ENCODE measurements at regions not wholly inside any gene's neighbourhood (a gene's known extent, or its start where the extent isn't known, plus 50 kb on each side); places are given as distances from the start of the nearest gene placed in this dataset.

DNA sequence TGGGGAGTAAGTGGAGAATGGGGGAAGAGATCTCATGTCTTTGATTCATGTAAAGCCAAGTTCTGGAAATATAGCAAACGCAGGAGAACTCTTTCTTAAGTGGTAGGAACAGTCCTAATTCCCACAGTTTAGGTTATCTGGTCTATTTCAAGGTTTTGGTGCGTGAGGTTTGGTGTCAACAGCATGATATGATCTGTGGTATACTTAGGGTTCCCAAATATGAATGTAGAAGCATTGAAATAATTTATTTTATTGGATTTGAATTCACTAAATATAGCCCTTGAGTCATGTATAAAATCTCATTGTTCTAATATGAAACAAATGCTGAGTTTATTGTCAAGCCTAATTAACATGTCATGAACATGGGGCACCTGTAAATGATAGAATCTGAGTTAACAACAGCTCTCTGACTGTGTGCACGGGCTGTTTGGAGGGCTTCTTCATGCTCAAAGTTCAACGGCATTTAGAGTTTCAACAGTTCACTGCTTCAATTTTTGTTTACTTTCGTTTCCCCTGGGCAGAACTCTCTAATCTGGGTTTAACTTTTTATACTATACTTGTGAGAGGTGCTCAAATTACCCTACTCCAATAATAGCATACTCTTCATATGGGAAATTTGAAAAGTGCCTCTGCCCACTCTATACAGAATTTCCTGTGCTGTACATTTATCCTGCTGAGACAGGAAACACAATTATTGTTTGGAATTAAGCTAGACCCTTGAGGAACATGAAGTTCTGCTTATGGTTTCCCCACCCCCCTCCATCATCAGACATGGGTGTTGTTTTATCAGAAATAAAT, 236.3 kb upstream of the ZNF217 start:
- H2AFZ ChIP-seq: peak overlapping the region; percentile 29; the same call in 1 of the 2 replicates
- no peaks in the 10 kb centered on the region for H3K36me3 ChIP-seq (ENCODE audit: low read depth)
- no peaks in the 10 kb centered on the region for H3K79me2 ChIP-seq (ENCODE audit: low read depth)
- H3K4me3 ChIP-seq: peak overlapping the region; percentile 47
- peak; percentile 7 to 70 for DNase-seq
- H4K20me1 ChIP-seq (ENCODE audit: insufficient read depth): no peaks in the 10 kb centered on the region
- no peaks in the 10 kb centered on the region for H3K27me3 ChIP-seq (ENCODE audit: insufficient read depth, low read depth)
- peak overlapping the region; percentile 100 for H3K27ac ChIP-seq
- H3F3A ChIP-seq (ENCODE audit: insufficient read depth, low read depth): peaks cover 44% of the 10 kb centered on the region
- ChIA-PET CTCF (interaction anchor here (0.6 to 0.7 kb wide), 2 partner anchors 56 to 85 kb away, joined by 3 to 6 read pairs; no protein-coding TSS in a partner anchor), POLR2A (ENCODE audit: unreplicated experiment) (interaction anchor here (0.6 to 0.7 kb wide), 5 partner anchors 55 to 797 kb away, joined by 3 to 30 read pairs (median 6); no protein-coding TSS in a partner anchor)
- intact Hi-C loops (cut with micrococcal nuclease; ENCODE audit: unreplicated experiment): loop anchor here (1.0 to 2.0 kb wide), 8 partner anchors 44 to 251 kb away; no protein-coding TSS in a partner anchor
- H3K4me1 ChIP-seq (replicated peaks; ENCODE audit: insufficient read depth): peaks cover 61% of the 10 kb centered on the region
- H3K9me3 ChIP-seq (ENCODE audit: insufficient read depth, low read depth): peaks cover 7% of the 10 kb centered on the region; the same call in 1 of the 2 replicates
- no peak for TF ChIP-seq EZH2 (IDR thresholded peaks at IDR 0.05; ENCODE audit: low read depth)
- TF ChIP-seq, protein P1, sequence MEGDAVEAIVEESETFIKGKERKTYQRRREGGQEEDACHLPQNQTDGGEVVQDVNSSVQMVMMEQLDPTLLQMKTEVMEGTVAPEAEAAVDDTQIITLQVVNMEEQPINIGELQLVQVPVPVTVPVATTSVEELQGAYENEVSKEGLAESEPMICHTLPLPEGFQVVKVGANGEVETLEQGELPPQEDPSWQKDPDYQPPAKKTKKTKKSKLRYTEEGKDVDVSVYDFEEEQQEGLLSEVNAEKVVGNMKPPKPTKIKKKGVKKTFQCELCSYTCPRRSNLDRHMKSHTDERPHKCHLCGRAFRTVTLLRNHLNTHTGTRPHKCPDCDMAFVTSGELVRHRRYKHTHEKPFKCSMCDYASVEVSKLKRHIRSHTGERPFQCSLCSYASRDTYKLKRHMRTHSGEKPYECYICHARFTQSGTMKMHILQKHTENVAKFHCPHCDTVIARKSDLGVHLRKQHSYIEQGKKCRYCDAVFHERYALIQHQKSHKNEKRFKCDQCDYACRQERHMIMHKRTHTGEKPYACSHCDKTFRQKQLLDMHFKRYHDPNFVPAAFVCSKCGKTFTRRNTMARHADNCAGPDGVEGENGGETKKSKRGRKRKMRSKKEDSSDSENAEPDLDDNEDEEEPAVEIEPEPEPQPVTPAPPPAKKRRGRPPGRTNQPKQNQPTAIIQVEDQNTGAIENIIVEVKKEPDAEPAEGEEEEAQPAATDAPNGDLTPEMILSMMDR (conservative IDR thresholded peaks at IDR 0.05): no peak
- no peaks in the 10 kb centered on the region for H3K9me2 ChIP-seq (ENCODE audit: insufficient read depth)
- TSS peak; percentile 82 for BruUV-seq (replicated peaks)
- H3K4me2 ChIP-seq: peak overlapping the region; percentile 92

DNA sequence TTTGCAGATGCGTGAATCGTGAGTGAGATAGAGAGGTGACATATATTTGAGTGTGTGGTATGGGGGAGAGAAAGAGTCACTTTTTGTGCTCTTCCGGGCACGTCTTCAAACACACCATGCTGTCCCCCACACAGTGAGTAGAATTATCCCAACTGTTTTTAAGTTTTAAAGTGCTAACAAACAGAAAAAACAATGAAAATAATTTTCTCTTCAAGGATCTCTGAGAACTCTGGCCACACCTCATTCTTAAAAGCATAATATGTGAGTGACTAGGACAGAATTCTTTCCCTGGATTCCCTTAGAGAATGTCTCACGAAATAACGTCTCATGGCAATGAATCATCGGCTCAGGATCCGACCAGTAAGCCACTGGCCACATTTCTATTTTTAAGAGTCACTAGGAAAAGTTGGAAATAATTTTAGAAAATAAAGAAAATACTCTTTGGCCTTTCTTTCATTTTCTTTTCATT, 235.7 kb upstream of the ZNF217 start:
- H2AFZ ChIP-seq: peak overlapping the region; percentile 29; the same call in 1 of the 2 replicates
- peaks cover 44% of the 10 kb centered on the region for H3F3A ChIP-seq (ENCODE audit: insufficient read depth, low read depth)
- peak overlapping the region; percentile 92 for H3K4me2 ChIP-seq
- ChIA-PET POLR2A (ENCODE audit: unreplicated experiment) (interaction anchor here (0.5 to 1.4 kb wide), 4 partner anchors 76 to 91 kb away, joined by 3 to 13 read pairs (median 6); no protein-coding TSS in a partner anchor), CTCF (no interaction called here)
- BruUV-seq (replicated peaks): TSS peak; percentile 96
- H3K79me2 ChIP-seq (ENCODE audit: low read depth): no peaks in the 10 kb centered on the region
- no peaks in the 10 kb centered on the region for H3K9me2 ChIP-seq (ENCODE audit: insufficient read depth)
- peak overlapping the region; percentile 56 for H3K4me3 ChIP-seq
- no peaks in the 10 kb centered on the region for H3K27me3 ChIP-seq (ENCODE audit: insufficient read depth, low read depth)
- no peaks in the 10 kb centered on the region for H4K20me1 ChIP-seq (ENCODE audit: insufficient read depth)
- peak overlapping the region; percentile 100 for H3K27ac ChIP-seq
- intact Hi-C loops (cut with micrococcal nuclease; ENCODE audit: unreplicated experiment): loop anchor here (1.0 to 2.0 kb wide), 8 partner anchors 43 to 250 kb away; no protein-coding TSS in a partner anchor
- no peaks in the 10 kb centered on the region for H3K36me3 ChIP-seq (ENCODE audit: low read depth)
- peak; percentile 48 to 98 for DNase-seq
- TF ChIP-seq, protein P1 (conservative IDR thresholded peaks at IDR 0.05): peak; percentile 30; the same call in 1 of the 2 replicates
- TF ChIP-seq EZH2 (IDR thresholded peaks at IDR 0.05; ENCODE audit: low read depth): no peak
- H3K9me3 ChIP-seq (ENCODE audit: insufficient read depth, low read depth): peaks cover 7% of the 10 kb centered on the region; the same call in 1 of the 2 replicates
- peaks cover 60% of the 10 kb centered on the region for H3K4me1 ChIP-seq (replicated peaks; ENCODE audit: insufficient read depth)

DNA sequence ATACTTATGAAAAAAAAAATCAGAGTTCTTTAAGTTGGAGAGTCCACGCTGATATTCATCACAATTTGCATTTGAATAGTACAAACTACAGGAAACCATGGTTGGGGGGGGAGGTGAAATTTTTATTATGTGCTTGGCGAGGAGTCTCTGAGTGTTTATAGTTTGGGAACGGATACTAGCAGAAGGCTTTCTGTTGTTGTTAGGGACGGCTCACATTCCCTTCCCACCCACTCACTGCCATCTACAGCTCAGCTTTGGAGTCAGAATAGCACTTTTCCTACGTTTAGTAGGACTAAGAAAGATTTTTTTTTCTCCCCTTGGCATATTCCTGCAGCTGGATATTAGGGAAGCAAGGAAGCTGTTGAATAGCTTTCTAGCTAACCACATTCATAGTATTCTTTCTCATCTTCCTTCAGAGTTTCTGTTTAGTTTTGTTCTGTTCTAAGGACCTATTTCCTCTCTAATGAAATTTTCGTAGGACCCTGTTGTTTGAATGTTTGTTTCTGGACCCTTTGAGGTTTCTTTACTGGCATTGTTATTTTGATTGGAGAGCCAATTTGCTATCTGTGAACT, 235.1 kb upstream of the ZNF217 start:
- peak overlapping the region; percentile 56 for H3K4me3 ChIP-seq
- no peak for TF ChIP-seq EZH2 (IDR thresholded peaks at IDR 0.05; ENCODE audit: low read depth)
- TF ChIP-seq, protein P1 (conservative IDR thresholded peaks at IDR 0.05): peak; percentile 46

More for the DNA sequence above, 235.1 kb upstream of the ZNF217 start:
- Histone ChIP-seq H3K9me3 (ENCODE audit: insufficient read depth, low read depth) (peaks cover 7% of the 10 kb centered on the region; the same call in 1 of the 2 replicates), H3K79me2 (ENCODE audit: low read depth) (no peaks in the 10 kb centered on the region), H3K27me3 (ENCODE audit: insufficient read depth, low read depth) (no peaks in the 10 kb centered on the region), H3K9me2 (ENCODE audit: insufficient read depth) (no peaks in the 10 kb centered on the region), H3K4me1 (replicated peaks; ENCODE audit: insufficient read depth) (peaks cover 55% of the 10 kb centered on the region), H3K4me2 (peak overlapping the region; percentile 92), H4K20me1 (ENCODE audit: insufficient read depth) (no peaks in the 10 kb centered on the region), H3K36me3 (ENCODE audit: low read depth) (no peaks in the 10 kb centered on the region), H3K27ac (peak overlapping the region; percentile 100), H2AFZ (peak overlapping the region; percentile 19; the same call in 1 of the 2 replicates), H3F3A (ENCODE audit: insufficient read depth, low read depth) (peaks cover 44% of the 10 kb centered on the region)
- no TSS peak for BruUV-seq (replicated peaks)
- CTCF ChIA-PET: interaction anchor here (0.6 to 0.9 kb wide), 2 partner anchors 72 to 87 kb away, joined by 4 read pairs; no protein-coding TSS in a partner anchor
- DNase-seq: peak in 1 of 2 experiments; percentile 49
- intact Hi-C loops (cut with micrococcal nuclease; ENCODE audit: unreplicated experiment): loop anchor here (1.0 to 2.0 kb wide), 10 partner anchors 38 to 250 kb away; no protein-coding TSS in a partner anchor
- POLR2A ChIA-PET (ENCODE audit: unreplicated experiment): interaction anchor here (0.5 to 1.4 kb wide), 7 partner anchors 40 to 107 kb away, joined by 3 to 13 read pairs (median 6); no protein-coding TSS in a partner anchor
